OCI-LY1 (cell line): ENCODE measurements at regions not wholly inside any gene's neighbourhood (a gene's known extent, or its start where the extent isn't known, plus 50 kb on each side); places are given as distances from the start of the nearest gene placed in this dataset.

ENCODE experiments used
- H2AFZ ChIP-seq: fragments of 200-600 bp; sonication (generic), shearing (Covaris generic); 2 replicates; pipeline ENCODE4 v1.6.0; 2014; ENCODE audit warnings: antibody characterized with exemption, mild to moderate bottlenecking, low read length
- H3F3A ChIP-seq: fragments of 200-600 bp; sonication (generic), shearing (Covaris generic); 2 replicates; pipeline ENCODE4 v1.6.0; 2014; ENCODE audit warnings: mild to moderate bottlenecking, antibody characterized with exemption, low read length, moderate library complexity; ENCODE audit not compliant: insufficient read depth
- H3K27ac ChIP-seq: fragments of 200-600 bp; sonication (generic); 2 replicates; pipeline ENCODE4 v1.5.1; 2014; ENCODE audit warnings: low read length, mixed run types, mild to moderate bottlenecking, low read depth; ENCODE audit not compliant: poor library complexity, severe bottlenecking
- H3K27me3 ChIP-seq: fragments of 200-600 bp; sonication (generic); 2 replicates; pipeline ENCODE4 v1.6.0; 2014; ENCODE audit warnings: antibody characterized with exemption, mild to moderate bottlenecking, low read length, moderate library complexity; ENCODE audit not compliant: insufficient read depth
- H3K36me3 ChIP-seq: fragments of 200-600 bp; sonication (generic); 2 replicates; pipeline ENCODE4 v1.6.1; 2014; ENCODE audit warnings: mild to moderate bottlenecking, antibody characterized with exemption, low read length, moderate library complexity, mixed read lengths; ENCODE audit not compliant: insufficient read depth
- H3K4me1 ChIP-seq: fragments of 200-600 bp; sonication (generic); 2 replicates; pipeline ENCODE4 v1.5.1; 2014; ENCODE audit warnings: mild to moderate bottlenecking, low read length, moderate library complexity; ENCODE audit not compliant: insufficient read depth, severe bottlenecking
- H3K4me2 ChIP-seq: fragments of 200-600 bp; sonication (generic), shearing (Covaris generic); 2 replicates; pipeline ENCODE4 v1.6.1; 2014; ENCODE audit warnings: low read length
- H3K4me3 ChIP-seq: fragments of 200-600 bp; sonication (generic); 2 replicates; pipeline ENCODE4 v1.5.1; 2014; ENCODE audit warnings: low read length, low read depth, mild to moderate bottlenecking, mixed read lengths; ENCODE audit not compliant: poor library complexity, severe bottlenecking
- H3K79me2 ChIP-seq: fragments of 200-600 bp; shearing (Covaris generic); 2 replicates; pipeline ENCODE4 v1.6.1; 2016; ENCODE audit warnings: mixed run types, low read length, mixed read lengths; ENCODE audit not compliant: insufficient read depth
- H3K9ac ChIP-seq: fragments of 200-600 bp; sonication (generic), shearing (Covaris generic); 2 replicates; pipeline ENCODE4 v1.6.1; 2014; ENCODE audit warnings: mild to moderate bottlenecking, low read length, mixed read lengths
- H3K9me2 ChIP-seq: fragments of 200-600 bp; sonication (generic), shearing (Covaris generic); 2 replicates; pipeline ENCODE4 v1.6.1; 2014; ENCODE audit warnings: low read depth, mild to moderate bottlenecking, low read length, mixed read lengths
- H3K9me3 ChIP-seq: fragments of 200-600 bp; shearing (Covaris generic); 2 replicates; pipeline ENCODE4 v1.6.1; 2014; ENCODE audit warnings: low read length, mixed read lengths
- H4K20me1 ChIP-seq: fragments of 200-600 bp; sonication (generic), shearing (Covaris generic); 2 replicates; pipeline ENCODE4 v1.6.0; 2016; ENCODE audit warnings: mild to moderate bottlenecking, low read length; ENCODE audit not compliant: insufficient read depth
- EZH2 ChIP-seq: fragments of 200-600 bp; sonication (generic), shearing (Covaris generic); IDR thresholded peaks from 2 replicates; pipeline ENCODE4 v1.8.0; 2017; ENCODE audit warnings: borderline replicate concordance, mixed run types, mild to moderate bottlenecking, antibody characterized with exemption, low read length, moderate library complexity, mixed read lengths
- TF ChIP-seq, protein P1 (sequence below): fragments of 200-600 bp; sonication (generic), shearing (Covaris generic); IDR thresholded peaks from 2 replicates; pipeline ENCODE4 v1.5.1; 2017; ENCODE audit warnings: mild to moderate bottlenecking, antibody characterized with exemption, low read length, moderate library complexity, mixed read lengths

DNA sequence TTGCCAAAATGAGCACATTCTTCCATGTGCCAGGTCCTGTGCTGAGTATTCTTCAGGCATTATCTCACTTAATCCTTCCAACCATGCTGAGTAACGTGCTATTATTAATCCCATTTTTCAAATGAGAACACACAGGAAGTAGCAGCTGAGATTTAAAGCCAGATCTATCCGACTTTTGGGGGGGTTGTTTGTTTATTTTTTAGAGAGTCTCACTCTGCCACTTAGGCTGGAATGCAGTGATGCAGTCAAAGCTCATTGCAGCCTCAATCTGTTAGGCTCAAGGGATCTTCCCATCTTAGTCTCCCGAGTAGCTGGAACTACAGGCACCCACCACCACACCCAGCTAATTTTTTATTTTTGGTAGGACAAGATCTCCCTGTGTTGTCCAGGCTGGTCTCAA is 55.5 kb upstream of the TRIM2 start:
- no peaks in the 10 kb centered on the region for H3K9me2 ChIP-seq
- TF ChIP-seq, protein P1, sequence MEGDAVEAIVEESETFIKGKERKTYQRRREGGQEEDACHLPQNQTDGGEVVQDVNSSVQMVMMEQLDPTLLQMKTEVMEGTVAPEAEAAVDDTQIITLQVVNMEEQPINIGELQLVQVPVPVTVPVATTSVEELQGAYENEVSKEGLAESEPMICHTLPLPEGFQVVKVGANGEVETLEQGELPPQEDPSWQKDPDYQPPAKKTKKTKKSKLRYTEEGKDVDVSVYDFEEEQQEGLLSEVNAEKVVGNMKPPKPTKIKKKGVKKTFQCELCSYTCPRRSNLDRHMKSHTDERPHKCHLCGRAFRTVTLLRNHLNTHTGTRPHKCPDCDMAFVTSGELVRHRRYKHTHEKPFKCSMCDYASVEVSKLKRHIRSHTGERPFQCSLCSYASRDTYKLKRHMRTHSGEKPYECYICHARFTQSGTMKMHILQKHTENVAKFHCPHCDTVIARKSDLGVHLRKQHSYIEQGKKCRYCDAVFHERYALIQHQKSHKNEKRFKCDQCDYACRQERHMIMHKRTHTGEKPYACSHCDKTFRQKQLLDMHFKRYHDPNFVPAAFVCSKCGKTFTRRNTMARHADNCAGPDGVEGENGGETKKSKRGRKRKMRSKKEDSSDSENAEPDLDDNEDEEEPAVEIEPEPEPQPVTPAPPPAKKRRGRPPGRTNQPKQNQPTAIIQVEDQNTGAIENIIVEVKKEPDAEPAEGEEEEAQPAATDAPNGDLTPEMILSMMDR = no peak
- no peak for TF ChIP-seq EZH2
- no peaks in the 10 kb centered on the region for H3K27me3 ChIP-seq
- H3K4me2 ChIP-seq = no peak overlapping the region
- H3K27ac ChIP-seq = no peak overlapping the region
- no peak overlapping the region for H3K9ac ChIP-seq
- H3K9me3 ChIP-seq = no peaks in the 10 kb centered on the region
- peaks cover 23% of the 10 kb centered on the region for H3K4me1 ChIP-seq
- no peaks in the 10 kb centered on the region for H3K36me3 ChIP-seq
- no peaks in the 10 kb centered on the region for H3K79me2 ChIP-seq
- no peak overlapping the region for H2AFZ ChIP-seq
- no peaks in the 10 kb centered on the region for H4K20me1 ChIP-seq
- H3F3A ChIP-seq = no peaks in the 10 kb centered on the region
- no peak overlapping the region for H3K4me3 ChIP-seq

DNA sequence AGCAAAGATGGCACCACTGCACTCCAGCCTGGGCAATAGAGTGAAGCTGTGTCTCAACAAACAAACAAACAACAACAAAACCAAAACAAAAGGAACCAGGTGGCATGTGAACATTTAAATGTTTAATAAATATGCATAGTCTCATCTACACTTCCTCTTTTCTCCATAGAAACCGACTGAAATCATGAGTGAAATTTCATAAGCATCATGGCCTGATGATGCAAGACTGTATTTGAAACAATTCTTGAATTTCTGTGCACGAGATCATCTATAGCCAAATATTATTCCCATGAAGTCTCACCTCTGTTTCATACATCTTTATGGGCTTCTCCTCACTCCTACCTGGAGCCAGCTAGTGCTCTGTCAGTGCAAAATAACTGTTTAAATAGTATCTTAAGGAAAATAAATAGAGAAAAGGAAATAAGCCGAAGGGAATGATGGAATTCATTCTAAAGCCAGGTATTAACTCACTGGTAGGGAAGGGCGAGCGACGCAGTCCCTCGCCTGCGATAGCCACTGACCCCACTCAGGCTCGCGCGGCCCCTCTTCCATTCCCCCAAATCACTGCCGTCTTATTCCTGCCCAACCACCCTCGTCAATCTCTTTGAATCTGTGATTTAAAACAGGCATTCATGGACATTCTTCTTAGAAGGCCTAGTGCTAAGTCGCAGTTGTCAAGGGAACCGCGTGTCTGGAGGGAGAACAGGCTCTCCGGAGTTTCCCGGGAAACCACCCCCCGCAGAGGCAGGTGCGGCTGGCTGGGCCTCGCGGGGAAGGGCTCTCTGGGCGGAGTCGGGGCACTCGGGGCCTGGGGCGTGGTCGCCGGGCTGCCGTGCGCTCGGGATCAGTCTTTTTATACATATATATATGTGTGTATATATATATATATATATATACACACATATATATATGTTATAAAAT is 52.4 kb upstream of the TRIM2 start:
- Histone ChIP-seq H3K4me3 (no peak overlapping the region), H2AFZ (no peak overlapping the region), H3K4me2 (no peak overlapping the region), H3K36me3 (no peaks in the 10 kb centered on the region), H3F3A (no peaks in the 10 kb centered on the region), H3K79me2 (no peaks in the 10 kb centered on the region), H3K9me3 (no peaks in the 10 kb centered on the region), H3K9ac (no peak overlapping the region), H4K20me1 (no peaks in the 10 kb centered on the region), H3K27ac (no peak overlapping the region), H3K27me3 (no peaks in the 10 kb centered on the region), H3K4me1 (peaks cover 30% of the 10 kb centered on the region), H3K9me2 (no peaks in the 10 kb centered on the region)
- TF ChIP-seq, protein P1 = no peak
- no peak for TF ChIP-seq EZH2

DNA sequence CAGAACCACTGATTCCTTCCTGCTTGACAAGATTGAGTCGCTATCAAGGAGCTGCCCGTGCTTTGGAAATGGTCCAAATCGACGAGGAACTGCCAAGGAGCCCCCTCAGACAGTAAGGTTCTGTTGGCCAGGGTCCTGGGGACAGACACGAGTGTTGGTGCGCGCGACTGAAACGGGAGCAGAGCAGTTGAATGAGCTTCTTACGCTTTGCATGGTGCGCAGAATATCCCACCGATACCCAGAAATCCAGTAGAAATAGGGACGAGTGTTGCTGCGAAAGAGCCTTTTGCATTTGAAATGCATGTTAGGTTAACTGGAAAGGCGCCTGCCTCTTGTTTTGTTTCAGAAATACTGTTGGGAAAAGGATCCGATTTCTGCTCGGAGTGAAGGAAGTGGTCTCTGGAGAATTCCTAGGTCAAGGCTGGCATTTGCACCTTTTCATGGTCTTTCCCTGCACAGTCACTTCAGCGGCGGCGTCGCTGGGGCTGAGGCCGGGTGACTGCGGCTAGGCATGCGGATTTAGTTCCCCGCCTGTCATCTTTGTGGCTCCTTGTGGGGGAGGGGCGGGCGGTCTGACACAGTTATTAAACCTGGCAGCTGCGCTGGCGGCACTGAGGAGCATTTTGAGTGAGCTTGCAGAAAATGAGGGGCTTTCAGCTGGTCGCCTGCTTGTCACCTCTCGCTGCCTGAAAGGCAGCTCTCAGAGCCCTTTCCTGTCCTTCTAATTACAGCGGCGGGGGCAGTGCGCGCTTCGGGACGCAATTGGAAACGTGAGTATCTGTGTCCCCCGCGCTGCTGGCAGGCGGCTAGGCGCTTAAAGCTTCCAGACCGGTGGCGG is 51.5 kb upstream of the TRIM2 start:
- no peaks in the 10 kb centered on the region for H4K20me1 ChIP-seq
- no peak overlapping the region for H3K27ac ChIP-seq
- H2AFZ ChIP-seq = no peak overlapping the region
- TF ChIP-seq, protein P1 = no peak
- no peak for TF ChIP-seq EZH2
- H3K4me2 ChIP-seq = peak overlapping the region; percentile 95
- H3K4me1 ChIP-seq = peaks cover 30% of the 10 kb centered on the region
- peak overlapping the region; percentile 62 for H3K4me3 ChIP-seq
- no peaks in the 10 kb centered on the region for H3K36me3 ChIP-seq
- H3K9me3 ChIP-seq = no peaks in the 10 kb centered on the region
- peak overlapping the region; percentile 55; the same call in 1 of the 2 replicates for H3K9ac ChIP-seq
- no peaks in the 10 kb centered on the region for H3K79me2 ChIP-seq
- H3F3A ChIP-seq = no peaks in the 10 kb centered on the region
- no peaks in the 10 kb centered on the region for H3K9me2 ChIP-seq
- H3K27me3 ChIP-seq = no peaks in the 10 kb centered on the region
